Gastroesophageal sphincter (tissue), 4 donors: ENCODE measurements at regions not wholly inside any gene's neighbourhood (a gene's known extent, or its start where the extent isn't known, plus 50 kb on each side); places are given as distances from the start of the nearest gene placed in this dataset.

Experiments used
- ATAC-seq: fragments of 150-250 bp; one replicate; pipeline ENCODE4 v1.9.1; 2016; ENCODE audit warnings: mild to moderate bottlenecking, moderate library complexity
- H3K27ac ChIP-seq, 4 donors: fragments of 200-600 bp; sonication (generic) in 3 of 4; 1 replicate in 3 of 4; 2 replicates in 1 of 4; pipeline ENCODE4 v1.5.1; 2016 to 2019
- H3K27me3 ChIP-seq: fragments of 200-600 bp; sonication (generic); one replicate; pipeline ENCODE4 v1.5.1; 2019
- H3K36me3 ChIP-seq, 2 donors: fragments of 200-600 bp; sonication (generic); one replicate each; pipeline ENCODE4 v1.5.1; 2019; ENCODE audit warnings: control low read depth in 1 of 2
- H3K4me1 ChIP-seq, 3 donors: fragments of 200-600 bp; sonication (generic); 1 replicate in 2 of 3; 2 replicates in 1 of 3; pipeline ENCODE4 v1.5.1; 2016 to 2019; ENCODE audit warnings: control low read depth in 2 of 3
- H3K4me3 ChIP-seq, 2 donors: fragments of 200-600 bp; sonication (generic); one replicate each; pipeline ENCODE4 v1.5.1; 2019; ENCODE audit warnings: mild to moderate bottlenecking in 1 of 2, moderate library complexity in 1 of 2
- H3K9me3 ChIP-seq, 3 donors: fragments of 200-600 bp; sonication (generic); one replicate each; pipeline ENCODE4 v1.5.1; 2017 to 2019; ENCODE audit warnings: control low read depth in 2 of 3
- EP300 ChIP-seq: sonication (generic); formaldehyde crosslinking; IDR thresholded peaks from one replicate; pipeline ENCODE4 v1.6.1; 2017; ENCODE audit warnings: antibody characterized with exemption, mild to moderate bottlenecking
- POLR2A ChIP-seq, 2 donors: fragments of 450-650 bp; IDR thresholded peaks; one replicate each; pipeline ENCODE4 v1.6.1; 2017; ENCODE audit warnings: antibody characterized with exemption in 2 of 2, mild to moderate bottlenecking in 2 of 2, moderate library complexity in 1 of 2
- POLR2AphosphoS5 ChIP-seq: sonication (generic); formaldehyde crosslinking; IDR thresholded peaks from one replicate; pipeline ENCODE4 v1.6.1; 2017; ENCODE audit warnings: antibody characterized with exemption
- WGBS, 2 donors: methylation state at CpG; one replicate each; pipeline ENCODE4 v1.1.5; 2018; ENCODE audit warnings: low coverage in 1 of 2; 5-methylcytosine and 5-hydroxymethylcytosine counted together
- TF ChIP-seq, protein P1 (sequence below), 4 experiments: fragments of 200-600 bp in 2 of 4; fragments of 450-650 bp in 2 of 4; sonication (generic) in 1 of 4; IDR thresholded peaks; one replicate each; pipeline ENCODE4 v1.5.1; 2017 to 2019; ENCODE audit warnings: antibody characterized with exemption in 4 of 4, mild to moderate bottlenecking in 2 of 4, moderate library complexity in 2 of 4

DNA sequence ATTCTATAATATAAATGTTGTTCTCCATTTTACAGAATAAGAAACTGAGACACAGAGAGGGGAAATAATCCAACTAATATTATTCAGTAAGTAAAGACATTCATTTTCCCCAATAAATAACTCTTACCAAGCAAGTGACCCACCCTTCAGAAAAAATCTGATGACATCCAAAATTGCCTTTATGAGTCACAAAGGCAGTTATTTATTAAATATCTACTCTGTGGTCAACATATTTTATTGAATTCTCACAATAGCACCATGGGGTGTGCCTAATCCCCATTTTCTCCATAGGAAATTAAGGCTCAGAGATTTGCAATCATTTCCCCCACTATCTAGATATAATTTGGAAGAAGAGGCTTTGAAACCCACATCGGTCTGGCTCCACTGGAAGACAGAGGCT, 161.5 kb upstream of the ISX start:
- no peaks in the 10 kb centered on the region for H3K36me3 ChIP-seq
- ATAC-seq, result no peak
- H3K4me3 ChIP-seq, result no peak overlapping the region
- WGBS, 2 donors, result 75 to 100% methylated on average over 1 of the region's 1 CpG
- no peaks in the 10 kb centered on the region for H3K27me3 ChIP-seq
- no peak overlapping the region for H3K27ac ChIP-seq
- H3K9me3 ChIP-seq, result no peaks in the 10 kb centered on the region
- no peaks in the 10 kb centered on the region for H3K4me1 ChIP-seq
- TF ChIP-seq, protein P1, sequence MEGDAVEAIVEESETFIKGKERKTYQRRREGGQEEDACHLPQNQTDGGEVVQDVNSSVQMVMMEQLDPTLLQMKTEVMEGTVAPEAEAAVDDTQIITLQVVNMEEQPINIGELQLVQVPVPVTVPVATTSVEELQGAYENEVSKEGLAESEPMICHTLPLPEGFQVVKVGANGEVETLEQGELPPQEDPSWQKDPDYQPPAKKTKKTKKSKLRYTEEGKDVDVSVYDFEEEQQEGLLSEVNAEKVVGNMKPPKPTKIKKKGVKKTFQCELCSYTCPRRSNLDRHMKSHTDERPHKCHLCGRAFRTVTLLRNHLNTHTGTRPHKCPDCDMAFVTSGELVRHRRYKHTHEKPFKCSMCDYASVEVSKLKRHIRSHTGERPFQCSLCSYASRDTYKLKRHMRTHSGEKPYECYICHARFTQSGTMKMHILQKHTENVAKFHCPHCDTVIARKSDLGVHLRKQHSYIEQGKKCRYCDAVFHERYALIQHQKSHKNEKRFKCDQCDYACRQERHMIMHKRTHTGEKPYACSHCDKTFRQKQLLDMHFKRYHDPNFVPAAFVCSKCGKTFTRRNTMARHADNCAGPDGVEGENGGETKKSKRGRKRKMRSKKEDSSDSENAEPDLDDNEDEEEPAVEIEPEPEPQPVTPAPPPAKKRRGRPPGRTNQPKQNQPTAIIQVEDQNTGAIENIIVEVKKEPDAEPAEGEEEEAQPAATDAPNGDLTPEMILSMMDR (IDR thresholded peaks at IDR 0.05), result no peak
- no peak for TF ChIP-seq POLR2AphosphoS5
- TF ChIP-seq POLR2A (IDR thresholded peaks at IDR 0.05), result no peak
- TF ChIP-seq EP300, result no peak

DNA sequence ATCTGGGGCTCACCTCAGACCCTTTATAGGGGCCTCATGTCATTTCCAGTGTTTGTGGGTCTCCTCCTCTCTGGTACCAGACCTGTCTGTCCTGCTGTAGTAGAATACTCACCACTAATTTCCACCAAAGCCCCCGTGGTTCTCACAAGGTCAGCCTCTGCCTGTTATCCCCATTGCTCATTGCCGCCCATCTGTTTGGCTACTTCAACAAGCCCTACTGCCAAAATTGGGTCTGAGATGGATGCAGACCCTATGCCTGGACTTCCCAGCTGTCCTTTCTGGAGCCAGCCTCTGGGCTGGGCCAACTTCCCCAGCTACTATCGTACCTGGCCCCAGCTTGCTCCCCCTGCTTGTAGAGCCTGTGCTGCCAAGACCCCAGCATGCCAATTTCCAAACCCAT, 152.1 kb upstream of the ISX start:
- Histone ChIP-seq H3K9me3 (no peaks in the 10 kb centered on the region), H3K4me1 (no peaks in the 10 kb centered on the region), H3K4me3 (no peak overlapping the region), H3K27ac (no peak overlapping the region), H3K27me3 (no peaks in the 10 kb centered on the region), H3K36me3 (no peaks in the 10 kb centered on the region)
- WGBS, 2 donors, result 75% methylated on average over 1 of the region's 3 CpGs; no CpG with 5 or more reads in 1 of the 2 donors
- TF ChIP-seq POLR2AphosphoS5, result no peak
- TF ChIP-seq, protein P1 (IDR thresholded peaks at IDR 0.05), result no peak
- TF ChIP-seq EP300, result no peak
- TF ChIP-seq POLR2A (IDR thresholded peaks at IDR 0.05), result no peak
- ATAC-seq, result no peak

DNA sequence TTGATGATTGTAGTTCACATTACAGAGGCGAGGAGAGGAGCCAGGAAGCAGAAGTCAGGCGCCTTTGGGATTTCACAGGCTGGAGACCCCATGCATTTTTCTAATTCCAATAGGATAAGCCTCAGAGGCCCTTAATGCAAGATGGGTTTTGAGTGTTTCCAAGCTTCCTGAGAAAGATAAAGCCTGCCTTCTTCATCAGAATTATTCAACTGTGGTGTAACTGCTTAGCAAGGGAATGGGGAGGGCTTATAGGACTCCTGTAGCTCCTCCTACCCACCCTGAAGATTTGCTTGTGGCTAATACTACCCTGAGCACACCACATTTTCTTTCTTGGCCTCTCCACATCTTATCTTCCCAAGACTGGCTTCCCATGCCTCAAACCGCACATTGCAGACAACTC, 151.1 kb upstream of the ISX start:
- 48 to 50% methylated on average over 2 to 3 of the region's 3 CpGs for WGBS, 2 donors
- Histone ChIP-seq H3K27ac (no peak overlapping the region), H3K9me3 (no peaks in the 10 kb centered on the region), H3K4me3 (no peak overlapping the region), H3K4me1 (no peaks in the 10 kb centered on the region), H3K27me3 (no peaks in the 10 kb centered on the region), H3K36me3 (no peaks in the 10 kb centered on the region)
- no peak for ATAC-seq
- TF ChIP-seq POLR2AphosphoS5, result no peak
- TF ChIP-seq POLR2A (IDR thresholded peaks at IDR 0.05), result no peak
- TF ChIP-seq EP300, result no peak
- TF ChIP-seq, protein P1 (IDR thresholded peaks at IDR 0.05), result no peak

DNA sequence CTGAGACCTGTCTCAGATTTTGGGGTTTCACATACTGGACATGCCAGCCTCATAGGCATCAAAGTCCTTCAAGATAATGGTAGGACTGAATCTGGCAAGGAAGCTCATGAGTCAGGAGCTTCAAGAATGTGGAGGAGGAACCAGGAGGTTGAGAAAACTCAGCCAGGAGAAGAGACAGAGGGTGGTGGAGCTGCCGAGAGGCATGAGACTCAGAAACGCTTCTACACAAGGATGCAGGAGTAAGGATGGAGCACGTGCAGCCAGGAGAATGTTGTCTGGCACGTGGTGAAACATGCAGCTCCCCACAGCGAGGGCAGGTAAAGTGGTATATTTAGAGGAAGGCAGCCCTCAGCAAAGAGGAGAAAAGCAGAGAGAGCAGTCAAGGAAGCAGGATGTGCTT, 148.7 kb upstream of the ISX start:
- no peak for TF ChIP-seq POLR2AphosphoS5
- TF ChIP-seq EP300, result no peak
- no peak for TF ChIP-seq POLR2A (IDR thresholded peaks at IDR 0.05)
- TF ChIP-seq, protein P1 (IDR thresholded peaks at IDR 0.05), result no peak
- no peaks in the 10 kb centered on the region for H3K27me3 ChIP-seq
- H3K36me3 ChIP-seq, result no peaks in the 10 kb centered on the region
- 67 to 73% methylated on average over 5 of the region's 5 CpGs for WGBS, 2 donors
- no peaks in the 10 kb centered on the region for H3K9me3 ChIP-seq
- ATAC-seq, result no peak
- H3K4me3 ChIP-seq, result no peak overlapping the region
- H3K27ac ChIP-seq, result no peak overlapping the region
- H3K4me1 ChIP-seq, result no peaks in the 10 kb centered on the region

DNA sequence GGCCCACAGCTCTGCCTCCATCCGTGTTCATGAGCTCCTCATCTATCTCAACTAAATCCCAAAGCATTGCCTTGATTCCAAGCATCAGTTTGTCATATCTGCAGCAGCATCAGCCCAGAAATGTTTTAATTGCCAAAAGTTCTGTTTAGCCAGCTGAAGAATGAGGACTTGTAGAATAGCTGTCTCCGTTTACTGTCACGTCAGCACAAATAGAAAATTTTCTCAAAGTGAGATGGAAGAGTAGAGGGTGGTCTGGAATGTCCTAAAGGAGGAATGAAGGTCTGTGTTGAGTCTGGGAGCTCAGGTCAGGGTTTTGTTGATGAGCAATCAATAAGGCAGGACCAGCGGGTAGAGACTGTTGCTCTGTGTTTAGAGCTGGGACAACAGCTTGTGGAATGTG, 134.9 kb upstream of the ISX start:
- Histone ChIP-seq H3K27ac (no peak overlapping the region), H3K4me3 (no peak overlapping the region), H3K4me1 (no peaks in the 10 kb centered on the region), H3K27me3 (peaks cover 7% of the 10 kb centered on the region), H3K9me3 (no peaks in the 10 kb centered on the region), H3K36me3 (no peaks in the 10 kb centered on the region)
- WGBS, 2 donors, result 71 to 89% methylated on average over 3 of the region's 4 CpGs
- ATAC-seq, result no peak
- TF ChIP-seq POLR2AphosphoS5 (no peak), POLR2A (IDR thresholded peaks at IDR 0.05) (no peak), EP300 (no peak)
- TF ChIP-seq, protein P1 (IDR thresholded peaks at IDR 0.05), result no peak
